NCI-H2227 treated with DMSO at 0.1 percent for 48 hours (cell line): ENCODE measurements at regions not wholly inside any gene's neighbourhood (a gene's known extent, or its start where the extent isn't known, plus 50 kb on each side); places are given as distances from the start of the nearest gene placed in this dataset.
"Not testable (repeated sequence)": the region's sequence is repeated elsewhere in the genome, so short reads cannot be mapped to it uniquely, and the experiment has no call there.

ENCODE experiments used
- DNase-seq: peaks from one replicate; lab custom pipeline; 2025; lab: John Stamatoyannopoulos, UW

- DNase-seq = no peak
These were observed 73.9 kb downstream of the LSM3 start for GRCh38 chr3:14252321-14253021.

GRCh38 chr3:14253022-14253706, 74.5 kb downstream of the LSM3 start:
- DNase-seq = no peak

- DNase-seq = no peak
These were observed 75.2 kb downstream of the LSM3 start for GRCh38 chr3:14253707-14254382.

GRCh38 chr3:14254812-14255702, 76.4 kb downstream of the LSM3 start:
- no peak for DNase-seq

- DNase-seq = peak; percentile 12
These were observed 77.4 kb downstream of the LSM3 start for GRCh38 chr3:14256046-14256445.

GRCh38 chr3:14256561-14257342, 78.1 kb downstream of the LSM3 start:
- DNase-seq = no peak

GRCh38 chr3:14258906-14259904, 80.6 kb downstream of the LSM3 start:
- DNase-seq = no peak

GRCh38 chr3:14260463-14260862, 81.8 kb downstream of the LSM3 start:
- no peak for DNase-seq

- no peak for DNase-seq
These were observed 82.6 kb downstream of the LSM3 start for GRCh38 chr3:14261229-14261628.

- no peak for DNase-seq
These were observed 83.6 kb downstream of the LSM3 start for GRCh38 chr3:14262212-14262611.

GRCh38 chr3:14262867-14263266, 84.2 kb downstream of the LSM3 start:
- no peak for DNase-seq

- DNase-seq = no peak
These were observed 84.8 kb downstream of the LSM3 start for GRCh38 chr3:14263317-14264005.

GRCh38 chr3:14265246-14265962, 86.8 kb downstream of the LSM3 start:
- DNase-seq = no peak

GRCh38 chr3:14266361-14266760, 87.7 kb downstream of the LSM3 start:
- no peak for DNase-seq

- no peak for DNase-seq
These were observed 89.4 kb downstream of the LSM3 start for GRCh38 chr3:14267976-14268375.

- DNase-seq = no peak
These were observed 90.3 kb downstream of the LSM3 start for GRCh38 chr3:14268897-14269296.

- not testable (repeated sequence) for DNase-seq
These were observed 93.7 kb downstream of the LSM3 start for GRCh38 chr3:14272041-14272958.
